ENCODE measurements at regions not wholly inside any gene's neighbourhood (a gene's known extent, or its start where the extent isn't known, plus 50 kb on each side); places are given as distances from the start of the nearest gene placed in this dataset.
A peak's percentile ranks its signal among the peaks of the same experiment; 100 is the strongest.

- TF ChIP-seq POLR2A (IDR thresholded peaks at IDR 0.05), result no peak
- peak; percentile 52 to 84 (median 68) for TF ChIP-seq CTCF (IDR thresholded peaks at IDR 0.05)
Measured at GRCh38 chr16:58814348-58814801, 80.3 kb upstream of the GOT2 start.

All from uterus (tissue), 2 donors.